Stimulated activated CD8-positive, alpha-beta memory T cell treated with anti-CD3 and anti-CD28 coated beads, Interleukin-7, amount 100 ng/mL, for 24 hours (primary cell): ENCODE measurements at regions not wholly inside any gene's neighbourhood (a gene's known extent, or its start where the extent isn't known, plus 50 kb on each side); places are given as distances from the start of the nearest gene placed in this dataset.
"Not testable (repeated sequence)": the region's sequence is repeated elsewhere in the genome, so short reads cannot be mapped to it uniquely, and the experiment has no call there.

Source experiments
- DNase-seq: peaks from one replicate; pipeline ENCODE4 v3.0.0-alpha.2; 2020; ENCODE audit warnings: low read depth

DNA sequence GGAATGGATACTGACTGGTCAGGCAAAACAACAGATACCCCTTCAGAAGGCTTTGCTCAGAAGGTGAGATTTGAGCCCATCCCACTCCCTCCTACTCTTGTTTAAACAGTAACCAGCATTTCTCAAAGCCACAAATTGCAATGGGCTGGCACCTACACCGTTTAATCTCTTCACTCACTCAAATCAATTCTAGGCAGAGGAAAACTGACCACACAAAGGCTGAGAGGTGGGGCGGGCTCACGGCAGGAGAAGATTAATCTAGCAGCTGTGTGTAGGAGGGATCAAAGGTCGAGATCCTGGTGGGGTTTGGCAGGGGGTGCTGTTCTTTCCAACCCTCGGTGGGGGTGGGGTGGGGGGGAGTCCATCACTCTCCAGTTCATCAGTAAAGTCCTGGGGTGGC, 622.4 kb downstream of the BCOR start:
- DNase-seq = no peak

DNA sequence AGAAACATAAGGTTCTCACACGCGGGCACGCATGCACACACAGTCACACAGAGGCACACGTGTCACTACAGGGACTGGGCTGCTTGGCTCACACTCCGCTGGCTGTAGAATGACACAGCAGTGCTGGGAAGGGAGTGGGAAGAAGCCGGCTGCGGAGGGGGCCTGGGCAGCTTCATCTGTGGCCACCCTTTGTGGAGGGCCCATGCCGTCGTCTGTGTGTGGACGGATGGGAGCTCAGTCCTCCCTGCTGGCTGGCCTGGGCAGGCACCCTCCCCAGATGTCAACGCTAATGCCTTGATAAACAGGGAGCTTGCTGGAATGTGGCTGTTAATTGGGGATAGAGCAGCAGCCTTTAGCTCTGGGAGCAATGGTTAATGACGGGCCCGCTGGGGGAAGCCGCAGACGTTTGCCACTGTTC, 621.1 kb downstream of the BCOR start:
- DNase-seq = no peak

DNA sequence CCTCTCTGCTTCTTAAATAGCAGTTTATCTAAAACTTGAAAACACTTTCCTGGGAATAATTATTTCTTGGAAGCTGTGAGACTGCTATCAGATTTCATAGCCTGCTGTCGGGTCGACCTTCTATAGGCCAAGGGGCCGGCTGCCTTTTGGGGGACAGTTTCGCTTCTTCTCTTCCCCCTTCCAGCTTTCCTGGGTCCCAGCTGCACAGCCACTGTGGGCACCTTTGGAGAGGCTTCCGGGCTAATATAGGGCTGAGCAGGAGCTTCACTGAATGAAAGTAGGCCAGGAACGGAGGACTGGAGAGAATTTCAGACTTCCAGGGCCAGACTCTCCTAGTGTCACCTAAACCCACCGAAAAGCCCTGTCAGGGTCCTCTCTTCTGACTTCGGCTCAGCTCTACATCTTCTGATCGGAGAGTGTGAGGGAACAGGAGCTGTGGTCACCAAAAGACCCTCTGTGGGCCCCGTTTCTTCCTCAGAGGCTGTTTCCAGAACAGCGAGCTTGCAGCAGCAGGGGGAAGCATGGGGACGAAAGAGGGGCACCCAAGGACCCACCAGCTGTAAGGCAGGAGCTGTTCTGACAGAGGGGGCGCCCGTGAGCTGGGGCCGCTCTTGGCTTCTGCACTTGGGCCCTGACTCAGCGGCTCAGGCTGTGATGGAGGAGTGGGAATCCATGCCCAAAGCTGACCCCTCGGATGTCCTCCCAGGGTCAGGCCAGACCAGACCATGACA, 620.6 kb downstream of the BCOR start:
- DNase-seq = no peak

DNA sequence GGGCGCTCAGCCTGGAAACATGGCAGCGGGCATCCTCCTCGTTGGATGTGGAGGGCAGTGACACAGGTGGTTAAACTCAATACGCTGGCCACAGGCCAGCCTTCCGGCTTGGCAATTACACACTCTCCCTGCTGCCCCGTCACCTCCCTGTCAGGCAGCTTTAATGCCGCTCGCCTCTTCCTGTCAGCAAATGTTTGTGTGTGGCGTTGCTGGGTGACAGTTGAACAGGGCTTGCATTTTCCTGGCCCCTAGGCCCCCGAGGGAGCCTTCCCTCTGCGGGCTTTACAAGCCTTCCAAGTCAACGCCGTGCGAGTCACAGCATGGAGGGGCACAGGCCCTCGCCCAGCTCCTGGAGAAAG, 620.0 kb downstream of the BCOR start:
- no peak for DNase-seq

DNA sequence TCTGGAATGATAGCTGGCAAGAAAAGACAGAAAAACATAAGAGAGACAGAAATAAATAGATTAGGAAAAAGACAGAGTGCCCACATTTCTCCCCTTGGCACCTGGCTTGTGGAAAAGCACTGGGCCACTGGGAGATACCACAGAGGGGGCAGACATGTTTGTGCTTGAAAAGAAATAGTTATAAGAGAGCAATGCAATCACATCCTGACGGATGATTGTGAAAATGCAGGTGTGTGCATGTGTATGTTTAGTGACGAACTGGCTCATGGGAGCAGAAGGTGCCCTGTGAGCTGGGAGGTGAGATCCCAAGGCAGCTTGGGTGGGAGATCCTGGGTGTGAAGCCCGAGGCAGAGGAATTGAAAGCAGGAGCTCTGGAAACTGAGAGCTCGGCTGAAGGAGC, 617.9 kb downstream of the BCOR start:
- DNase-seq = no peak

DNA sequence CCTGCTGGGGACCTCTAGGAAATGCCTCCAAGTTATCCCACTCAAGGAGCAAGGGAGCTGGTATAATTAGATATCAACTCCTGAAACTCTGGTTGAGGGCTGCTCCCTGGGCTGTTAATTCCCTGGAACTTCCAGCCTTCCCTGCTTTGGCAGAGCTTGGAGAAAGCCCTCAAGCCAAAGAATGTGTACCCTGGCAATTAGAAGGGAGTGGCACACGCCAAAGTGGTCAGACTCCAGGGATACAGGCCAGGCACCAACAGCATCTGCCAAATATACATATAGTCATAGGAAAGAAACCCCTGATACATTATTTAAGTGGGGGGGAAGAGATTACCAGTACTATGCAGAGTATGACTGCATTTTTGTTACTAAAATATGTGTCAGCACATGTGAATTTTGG, 616.8 kb downstream of the BCOR start:
- no peak for DNase-seq

DNA sequence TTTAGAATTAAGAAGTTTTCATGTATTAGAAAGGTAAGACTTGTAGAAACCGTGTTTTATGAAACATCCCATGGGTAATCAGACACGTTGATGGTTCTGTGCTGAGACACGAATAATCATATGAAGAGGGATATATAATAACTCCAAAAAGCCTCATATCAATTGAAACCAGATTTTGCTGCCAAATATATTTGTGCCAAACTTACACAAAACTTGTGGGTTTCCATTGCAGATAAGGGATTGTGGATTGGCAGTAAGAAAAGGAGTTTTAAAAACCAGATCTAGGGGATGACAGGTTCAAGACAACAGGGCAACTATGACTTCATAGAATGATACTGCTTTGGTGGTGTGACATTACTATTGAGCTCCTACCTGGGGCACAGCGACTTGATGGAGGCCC, 616.1 kb downstream of the BCOR start:
- no peak for DNase-seq

DNA sequence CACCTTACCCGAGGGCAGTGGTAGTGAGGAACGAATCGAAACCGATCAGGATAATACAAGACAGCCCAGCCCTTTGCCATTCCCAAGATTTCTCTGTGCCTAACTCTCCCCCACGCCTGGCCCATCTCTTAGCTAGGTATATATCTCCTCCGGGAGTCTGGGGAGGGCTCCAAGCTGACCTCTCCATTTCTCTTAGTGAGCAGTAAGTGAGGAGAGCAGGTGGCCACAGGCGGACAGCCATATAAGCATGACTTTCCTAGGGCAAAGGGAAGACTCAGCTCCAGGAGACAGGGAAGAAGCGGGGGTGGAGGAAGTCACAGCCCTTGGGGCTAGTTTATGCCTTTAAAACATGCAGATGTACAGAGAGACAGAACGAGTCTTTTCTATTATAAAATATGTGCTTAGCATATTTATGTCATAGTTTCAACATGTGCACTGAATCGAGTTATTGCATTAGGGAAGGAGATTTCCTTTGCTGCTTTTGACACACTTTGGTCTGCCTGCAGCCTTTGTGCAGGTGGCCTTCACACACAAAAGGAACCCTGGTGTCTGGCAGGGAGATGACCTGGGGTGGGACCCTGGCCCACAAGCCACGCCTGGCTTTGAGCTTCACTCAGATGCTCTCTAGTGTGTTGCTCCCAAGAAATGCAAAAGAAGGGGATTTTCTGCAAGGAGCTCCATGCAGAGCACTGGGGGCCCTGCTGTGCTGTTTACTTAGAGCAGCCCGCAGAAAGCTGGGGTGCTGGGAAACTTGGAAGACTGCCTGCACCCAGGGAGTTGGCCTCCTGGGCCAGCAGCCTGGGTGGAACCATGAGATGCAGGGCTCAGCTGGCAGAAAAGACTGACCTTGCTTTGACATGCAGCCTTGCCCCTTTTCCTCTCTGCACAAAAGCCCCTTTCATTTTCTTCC, 613.3 kb downstream of the BCOR start:
- no peak for DNase-seq

DNA sequence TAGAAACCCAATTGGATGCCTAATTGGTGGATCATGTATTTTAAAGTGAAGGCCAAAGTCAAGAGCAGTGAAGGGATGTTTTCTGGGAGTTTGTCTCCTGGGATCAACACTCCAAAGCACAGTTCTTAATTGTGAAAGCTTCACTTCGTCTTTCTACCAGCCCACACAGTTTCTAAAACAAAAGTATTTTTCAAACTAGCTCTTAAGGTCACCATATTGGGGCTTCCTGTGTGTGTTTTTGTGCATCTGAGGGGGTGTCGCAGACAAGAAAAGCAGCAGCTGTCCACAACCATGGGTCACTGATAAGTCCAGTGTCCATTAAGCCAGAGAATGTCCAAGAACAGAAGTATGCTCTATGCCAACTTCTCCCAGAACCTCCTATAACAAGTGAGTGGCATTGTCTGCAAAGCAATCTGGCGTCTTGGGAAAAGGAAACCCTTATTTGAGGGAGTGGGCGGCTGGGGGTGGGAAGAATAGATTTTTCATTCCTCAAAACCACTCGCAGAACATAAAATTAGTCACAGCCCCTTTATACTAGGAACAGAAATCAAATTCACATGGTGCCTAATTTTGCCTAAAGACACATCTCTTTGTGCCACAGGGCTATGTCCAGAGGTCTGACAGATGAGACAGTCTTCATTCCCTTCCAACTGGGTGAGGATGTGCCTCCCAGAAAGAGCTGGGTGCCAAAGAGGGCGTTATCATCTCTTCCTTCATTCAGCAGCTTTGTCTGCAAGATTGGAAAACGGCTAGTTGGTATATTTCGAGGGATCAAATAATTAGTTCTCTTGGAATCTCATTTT, 610.4 kb downstream of the BCOR start:
- no peak for DNase-seq

DNA sequence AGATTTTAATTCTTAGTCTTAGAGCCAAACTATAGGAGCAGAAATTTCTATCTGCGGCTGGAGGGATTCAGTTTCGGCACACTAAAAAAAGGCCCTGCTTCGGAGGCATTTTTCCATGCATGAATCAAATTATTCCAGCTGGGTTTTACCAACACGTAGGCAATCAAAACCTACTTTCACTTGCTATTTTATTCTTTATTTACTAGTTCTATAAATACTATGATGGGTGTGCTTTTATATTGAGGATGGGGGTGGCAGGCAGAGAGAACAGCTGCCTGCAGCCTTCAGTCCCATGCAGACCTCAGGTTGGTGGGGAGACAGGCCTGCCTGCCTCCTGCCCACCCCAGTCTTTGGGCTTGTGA, 609.8 kb downstream of the BCOR start:
- DNase-seq = no peak

DNA sequence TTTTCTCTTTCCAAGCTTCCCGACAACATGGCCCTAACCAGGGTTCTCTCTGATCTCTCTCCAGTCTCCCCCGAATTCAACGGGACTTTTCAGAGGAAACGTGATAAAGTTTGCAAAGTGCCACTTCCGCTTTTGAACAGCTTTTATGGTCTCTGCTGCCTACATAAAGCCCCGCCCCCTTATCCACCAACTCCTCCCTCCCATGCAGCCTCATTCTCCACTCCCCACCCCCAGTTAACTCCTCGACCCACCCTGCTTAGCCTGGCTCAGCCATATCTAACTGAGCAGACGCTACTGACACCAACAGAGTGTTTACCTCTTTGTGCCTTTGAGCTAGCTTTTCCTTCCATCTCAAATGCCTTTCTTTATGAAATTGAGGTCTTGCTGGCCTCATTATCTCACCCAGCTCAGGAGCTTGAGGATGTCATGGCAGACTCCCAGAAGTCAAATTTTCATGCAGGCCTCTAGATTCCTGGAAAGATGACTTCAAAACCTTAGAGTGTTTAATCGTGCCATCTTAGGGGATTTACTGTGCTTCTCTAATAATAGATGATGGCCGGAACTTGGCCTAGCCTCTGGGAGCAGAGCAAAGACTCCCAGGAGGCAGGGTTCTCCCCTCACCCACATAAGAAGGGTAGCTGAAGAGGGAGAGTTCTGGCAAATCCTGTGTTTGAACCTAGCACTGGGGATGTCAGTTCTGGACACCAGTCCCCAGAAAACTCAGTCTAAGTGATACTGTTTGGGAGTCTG, 606.0 kb downstream of the BCOR start:
- DNase-seq = peak; percentile 19

DNA sequence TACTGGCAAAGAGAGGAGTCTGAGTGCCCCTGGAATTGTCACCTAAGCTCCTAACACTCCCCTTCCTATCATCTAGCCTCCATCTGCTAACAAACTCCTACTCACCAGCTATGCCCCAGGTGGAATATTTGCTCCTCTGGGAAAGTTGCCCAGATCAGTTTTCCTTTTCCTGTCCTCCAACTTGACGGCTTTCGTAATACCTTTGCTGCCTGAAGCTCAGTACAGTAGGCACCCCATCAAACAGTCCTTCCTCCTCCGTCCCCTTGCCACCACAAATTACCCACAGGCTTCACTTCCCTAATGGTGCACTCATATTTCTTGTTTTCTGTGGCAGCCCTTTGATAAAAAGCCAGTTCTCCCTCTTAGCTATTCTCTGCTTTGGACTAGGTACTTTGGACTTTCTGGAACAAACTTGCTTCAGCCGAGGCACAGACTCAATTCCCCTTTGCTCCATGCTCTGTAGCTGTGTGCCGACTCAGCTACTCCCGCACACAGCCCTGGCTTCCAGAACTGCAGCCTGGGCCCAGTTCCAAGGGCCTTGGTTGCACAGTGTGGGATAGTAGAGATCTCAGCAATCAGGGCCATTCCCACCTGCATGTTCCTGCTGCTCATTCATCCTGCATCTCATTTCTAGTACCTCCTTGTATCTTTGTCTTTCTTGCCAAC, 605.1 kb downstream of the BCOR start:
- DNase-seq = no peak

DNA sequence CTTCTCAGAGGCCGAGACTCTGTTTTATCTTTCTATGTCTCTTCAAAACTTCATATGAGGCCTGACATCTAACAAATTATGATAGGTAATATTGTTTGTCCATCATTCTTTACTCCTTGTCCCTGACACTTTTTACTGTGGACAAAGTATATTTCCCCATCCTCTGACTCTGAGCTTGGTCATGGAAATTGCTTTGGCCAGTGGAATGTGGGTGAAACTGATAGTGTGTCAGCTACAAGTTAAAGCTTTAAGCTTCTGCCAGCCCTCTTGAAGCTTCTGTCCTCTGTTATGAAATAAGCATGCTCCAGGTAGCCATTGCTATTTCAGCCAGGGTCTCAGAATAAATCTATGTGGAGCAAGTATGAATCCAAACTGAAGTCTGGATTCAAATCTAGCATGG, 604.6 kb downstream of the BCOR start:
- DNase-seq = no peak

DNA sequence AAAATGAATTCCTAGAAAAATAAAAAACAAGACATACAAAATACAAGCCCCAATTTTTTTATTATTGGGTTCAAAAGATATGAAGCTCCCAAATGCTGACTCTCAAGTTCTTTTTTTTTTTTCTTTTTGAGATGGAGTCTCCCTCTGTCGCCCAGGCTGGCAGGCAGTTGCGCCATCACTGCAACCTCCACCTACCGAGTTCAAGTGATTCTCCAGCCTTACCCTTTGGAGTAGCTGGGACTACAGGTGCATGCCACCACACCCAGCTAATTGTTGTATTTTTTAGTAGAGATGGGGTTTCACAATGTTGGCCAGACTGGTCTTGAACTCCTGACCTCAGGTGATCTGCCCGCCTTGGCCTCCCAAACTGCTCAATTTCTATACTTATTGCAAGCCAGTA, 600.6 kb downstream of the BCOR start:
- not testable (repeated sequence) for DNase-seq

DNA sequence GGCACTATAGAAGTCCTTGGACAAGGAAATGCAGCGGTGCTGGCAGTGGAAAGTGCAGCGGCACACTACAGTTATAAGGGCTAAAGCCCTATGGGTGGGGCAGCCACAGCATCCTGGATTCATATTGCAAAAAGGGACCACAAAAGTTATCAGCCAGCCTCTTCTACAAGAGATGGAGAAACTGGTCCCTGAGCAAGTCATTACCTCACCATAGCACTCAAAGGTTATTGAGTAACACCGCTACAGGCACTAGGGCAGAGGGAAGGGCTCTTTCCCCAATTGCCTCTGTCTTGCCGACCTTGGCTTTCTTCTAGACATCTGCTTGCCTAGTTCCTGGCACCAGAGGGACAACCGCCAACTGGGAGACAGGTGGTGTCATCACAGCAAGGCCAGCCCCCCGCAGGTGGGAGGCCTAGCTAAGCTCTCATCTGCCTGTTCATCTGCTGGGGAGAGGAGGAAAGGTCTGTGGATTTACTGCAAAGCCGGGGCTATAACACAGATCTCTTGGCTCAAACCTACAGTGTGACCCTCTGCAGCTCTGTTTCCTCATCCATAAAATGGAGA, 600.0 kb downstream of the BCOR start:
- no peak for DNase-seq

DNA sequence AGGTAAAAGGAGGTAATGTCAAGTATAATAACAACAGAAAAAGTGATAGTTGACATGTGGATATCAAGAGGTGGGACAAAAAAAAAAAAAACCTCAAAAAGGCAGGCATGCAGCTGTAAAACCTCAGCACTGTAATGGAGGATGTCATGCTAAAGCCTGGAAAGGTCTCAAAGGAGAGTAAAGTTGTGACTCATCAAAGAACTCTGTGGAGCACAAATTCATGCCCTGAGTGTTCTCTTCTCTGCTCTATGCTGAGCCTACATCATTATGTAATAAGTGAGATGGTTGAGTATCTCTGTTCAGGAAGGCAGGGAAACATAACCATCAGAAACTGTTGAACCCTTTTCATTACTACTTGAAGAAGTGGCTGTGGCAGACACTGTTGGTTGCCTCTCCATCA, 597.8 kb downstream of the BCOR start:
- DNase-seq = no peak

DNA sequence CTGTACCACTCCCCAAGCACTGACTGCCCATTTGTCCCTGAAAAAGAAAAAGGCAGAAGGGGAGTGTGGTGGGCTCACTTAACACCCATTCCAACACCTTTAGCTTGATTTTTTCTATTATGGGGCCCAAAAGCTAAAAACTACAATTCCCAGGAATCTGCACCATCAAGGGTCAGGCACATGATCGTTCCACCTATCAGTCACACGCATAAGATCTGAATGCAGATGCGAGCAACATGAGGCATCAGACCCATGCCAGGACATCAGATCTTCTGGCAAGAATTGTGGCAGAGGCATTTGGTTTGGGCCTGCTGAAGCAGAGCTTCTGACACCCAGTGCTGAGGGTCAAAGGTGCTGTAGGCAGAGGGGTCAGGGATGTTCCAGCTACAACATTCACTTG, 595.9 kb downstream of the BCOR start:
- no peak for DNase-seq

DNA sequence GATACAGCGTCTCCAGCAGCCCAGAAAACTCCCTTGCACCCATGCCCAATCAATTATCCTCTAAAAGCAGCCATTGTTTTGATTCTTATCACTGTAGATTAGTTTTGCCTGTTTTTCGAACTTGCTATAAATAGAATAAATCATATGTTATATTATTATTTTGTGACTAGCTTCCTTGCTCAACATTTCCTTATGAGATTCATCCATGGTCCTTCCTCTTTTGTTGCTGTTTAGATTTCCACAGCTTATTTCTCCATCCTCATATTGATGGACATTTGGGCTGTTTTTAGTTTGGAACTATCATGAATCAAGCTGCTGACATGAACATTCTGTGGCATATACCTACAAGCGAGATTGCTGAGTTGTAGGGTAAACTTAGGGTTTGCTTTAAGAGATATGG, 595.3 kb downstream of the BCOR start:
- no peak for DNase-seq

DNA sequence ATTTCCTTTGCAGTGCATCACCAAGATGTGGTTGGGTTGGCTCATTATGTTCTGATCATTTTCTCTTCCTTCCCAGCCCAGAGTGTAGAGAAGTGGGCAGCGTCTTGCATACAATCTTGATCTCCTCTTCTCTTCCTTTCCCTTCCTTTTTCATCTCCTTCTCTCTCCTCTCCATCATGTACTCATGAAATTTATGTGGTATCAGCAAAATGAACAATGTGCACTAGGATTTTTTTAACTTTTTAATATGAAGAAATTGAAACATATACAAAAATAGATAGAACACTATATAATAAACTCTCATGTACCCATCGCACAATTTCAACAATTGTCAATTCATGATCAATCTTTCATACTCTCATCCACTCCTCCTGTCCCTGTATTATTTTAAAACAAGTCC, 593.5 kb downstream of the BCOR start:
- no peak for DNase-seq

DNA sequence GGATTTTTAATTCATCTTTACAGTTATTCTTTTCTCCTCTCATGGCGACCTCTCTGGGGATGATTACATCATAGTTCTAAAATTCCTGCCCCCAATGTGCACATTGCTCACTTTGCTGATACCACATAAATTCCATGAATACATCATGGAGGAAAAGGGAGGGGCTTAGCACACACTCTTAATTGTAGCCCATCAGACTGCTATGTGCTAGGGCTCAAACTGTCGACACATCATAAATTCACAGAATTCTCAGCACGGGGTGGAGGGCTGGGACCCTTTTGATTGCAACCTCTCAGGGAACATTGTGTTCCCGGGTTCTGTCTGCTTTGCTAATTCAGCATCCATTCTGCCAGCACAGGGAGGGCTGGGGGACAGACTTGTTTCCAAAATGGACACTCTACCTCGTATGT, 592.9 kb downstream of the BCOR start:
- DNase-seq = no peak

DNA sequence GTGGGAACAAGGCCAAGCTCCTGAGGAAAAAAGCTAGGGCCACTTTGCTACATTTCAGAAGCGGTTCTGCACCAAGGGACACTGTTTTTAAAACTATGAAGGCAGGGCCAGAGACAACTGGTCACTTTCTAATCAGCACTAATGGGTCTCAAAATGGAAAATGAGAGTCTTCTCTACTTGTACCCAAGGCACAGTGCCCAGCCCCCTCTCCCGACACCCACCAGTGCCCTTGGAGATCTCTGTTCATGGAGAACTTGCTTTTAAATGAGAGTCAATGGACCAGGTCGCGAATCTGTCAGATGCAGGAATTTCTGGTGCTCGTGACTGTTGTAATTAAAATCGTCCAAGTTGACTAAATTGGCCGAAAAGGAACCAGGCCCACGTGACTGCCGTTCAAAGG, 591.6 kb downstream of the BCOR start:
- no peak for DNase-seq
